NCI-H146 (cell line): ENCODE measurements at regions not wholly inside any gene's neighbourhood (a gene's known extent, or its start where the extent isn't known, plus 50 kb on each side); places are given as distances from the start of the nearest gene placed in this dataset.
A peak's percentile ranks its signal among the peaks of the same experiment; 100 is the strongest.
"Not testable (repeated sequence)": the region's sequence is repeated elsewhere in the genome, so short reads cannot be mapped to it uniquely, and the experiment has no call there.

ENCODE experiments used
- DNase-seq: peaks from one replicate; lab custom pipeline; 2025; lab: John Stamatoyannopoulos, UW

DNA sequence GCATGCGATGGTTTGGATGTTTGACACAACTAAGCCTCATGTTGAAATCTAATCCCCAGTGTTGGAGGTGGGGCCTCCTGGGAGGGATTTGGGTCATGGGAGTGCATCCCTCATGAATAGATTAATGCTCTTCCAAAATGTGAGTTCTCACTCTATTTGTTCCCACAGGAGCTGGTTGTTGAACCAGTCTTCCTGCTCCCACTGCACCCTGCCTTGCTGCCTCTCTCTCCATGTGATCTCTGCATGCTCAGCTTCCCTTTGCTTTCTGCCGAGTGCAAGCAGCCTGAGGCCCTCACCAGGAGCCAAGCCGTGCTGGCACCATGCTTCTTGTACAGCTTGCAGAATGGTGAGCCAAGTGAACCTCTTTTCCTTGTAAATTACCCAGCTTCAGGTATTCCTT is 206.8 kb downstream of the VAPA start:
- peak; percentile 29 for DNase-seq

DNA sequence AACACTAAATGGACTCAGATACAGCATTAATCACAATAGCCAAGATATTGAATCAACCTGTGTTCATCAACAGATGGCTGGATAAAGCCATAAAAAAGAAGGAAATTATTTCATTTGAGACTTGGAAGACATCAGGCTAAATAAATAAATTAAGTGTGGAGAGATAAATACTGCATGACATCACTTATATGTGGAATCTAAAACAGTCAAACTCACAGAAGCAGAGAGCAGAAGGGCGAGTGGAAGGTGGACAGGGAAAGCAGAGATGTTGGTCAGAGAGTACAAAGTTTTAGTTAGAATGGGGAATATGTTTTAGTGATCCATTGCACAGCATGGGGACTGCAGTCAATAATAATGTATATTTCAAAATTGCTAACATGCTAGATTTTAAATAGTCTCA is 207.2 kb downstream of the VAPA start:
- DNase-seq, result no peak

DNA sequence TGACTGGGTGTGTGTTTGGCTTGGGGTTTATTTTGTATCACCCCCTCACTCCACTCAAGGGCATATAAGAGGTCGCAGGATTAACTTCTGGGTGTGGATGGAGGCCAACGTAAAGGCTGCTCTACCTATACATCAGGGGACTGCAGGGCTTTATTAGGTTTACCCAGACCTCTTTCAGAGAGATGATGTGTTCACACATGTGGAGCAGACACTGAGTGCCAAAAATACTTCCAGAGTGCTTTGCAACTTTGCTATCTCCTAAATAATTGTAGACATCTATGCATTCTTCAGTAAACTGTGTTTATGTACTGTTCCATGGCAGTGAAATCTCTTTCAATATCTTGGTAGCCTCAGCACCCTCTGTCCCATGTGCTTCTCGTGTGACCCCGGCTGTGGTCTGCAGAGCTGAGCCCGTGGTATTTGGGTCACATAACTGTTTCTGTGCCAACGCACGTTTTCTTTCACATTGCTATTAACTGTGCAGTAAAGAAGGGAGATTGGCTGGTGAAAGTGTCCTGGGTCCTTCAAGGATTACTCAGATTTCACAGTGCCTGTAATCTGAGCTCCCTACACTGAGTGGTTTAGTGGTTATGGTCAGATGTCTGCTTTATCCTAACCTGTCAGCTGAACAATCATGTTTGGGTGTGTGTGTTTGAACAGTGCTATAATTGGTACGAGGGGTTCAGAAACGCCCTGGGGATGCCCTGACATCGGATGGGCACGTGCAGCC is 208.1 kb downstream of the VAPA start:
- DNase-seq, result peak; percentile 98

DNA sequence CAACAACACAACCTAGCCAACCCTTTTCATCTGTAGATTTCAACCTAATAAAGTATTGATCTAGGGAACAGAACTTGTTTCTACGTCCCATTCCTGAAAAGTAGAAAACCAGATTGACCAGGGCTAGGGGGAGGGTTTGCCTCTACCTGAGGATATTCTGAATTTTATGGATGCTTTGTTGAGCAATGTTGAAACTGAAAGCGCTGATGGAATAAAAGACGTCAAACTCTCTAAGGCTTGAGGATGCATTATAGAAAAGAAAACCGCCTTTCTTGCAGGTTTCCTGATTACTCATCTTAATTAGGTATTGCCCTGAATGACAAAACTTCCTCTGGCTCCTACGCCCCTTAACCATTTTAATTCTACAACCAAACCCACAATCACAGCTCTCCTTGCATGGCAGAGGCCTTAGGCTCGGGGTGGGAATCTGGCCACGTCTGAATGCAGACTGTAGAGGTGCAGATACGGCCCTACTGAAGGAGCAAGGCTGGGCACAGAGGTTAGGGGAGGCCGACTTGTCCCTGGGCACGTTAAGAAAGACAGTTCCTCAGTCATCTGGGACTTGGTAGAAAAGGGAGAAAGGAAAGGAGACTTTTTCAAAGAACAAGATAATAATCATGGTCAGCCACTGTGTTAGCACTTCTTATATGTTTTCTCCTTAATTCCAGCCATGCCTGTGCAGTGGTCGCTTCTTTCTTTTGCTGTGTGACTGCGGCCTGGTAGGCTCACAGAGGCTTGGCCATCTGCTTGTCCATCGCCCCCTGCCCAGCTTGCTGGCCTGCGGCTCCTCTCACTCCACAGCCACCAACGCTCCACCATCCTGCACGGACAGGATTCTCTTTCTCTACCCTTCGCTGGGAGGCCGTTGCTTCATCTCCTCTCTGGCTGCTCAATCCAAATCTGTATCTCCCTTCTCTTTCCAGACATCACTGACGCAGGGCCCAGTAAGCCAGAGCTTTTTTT is 209.5 kb downstream of the VAPA start:
- no peak for DNase-seq

DNA sequence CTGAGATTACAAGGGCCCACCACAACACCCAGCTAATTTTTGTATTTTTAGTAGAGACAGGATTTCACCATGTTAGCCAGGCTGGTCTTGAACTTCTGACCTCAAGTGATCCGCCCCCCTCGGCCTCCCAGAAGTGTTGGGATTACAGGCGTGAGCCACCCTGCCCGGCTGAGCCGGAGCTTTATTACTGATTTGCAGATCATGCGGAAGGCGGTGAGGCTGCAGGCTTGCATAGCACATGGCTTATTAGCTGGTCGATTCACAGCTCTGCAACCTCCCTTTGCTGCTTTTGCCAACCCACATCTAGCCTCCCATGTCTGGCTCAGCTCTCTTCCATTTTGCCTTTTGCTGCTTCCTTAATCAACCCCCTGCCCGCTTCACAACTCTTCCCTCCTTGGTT is 210.3 kb downstream of the VAPA start:
- no peak for DNase-seq

DNA sequence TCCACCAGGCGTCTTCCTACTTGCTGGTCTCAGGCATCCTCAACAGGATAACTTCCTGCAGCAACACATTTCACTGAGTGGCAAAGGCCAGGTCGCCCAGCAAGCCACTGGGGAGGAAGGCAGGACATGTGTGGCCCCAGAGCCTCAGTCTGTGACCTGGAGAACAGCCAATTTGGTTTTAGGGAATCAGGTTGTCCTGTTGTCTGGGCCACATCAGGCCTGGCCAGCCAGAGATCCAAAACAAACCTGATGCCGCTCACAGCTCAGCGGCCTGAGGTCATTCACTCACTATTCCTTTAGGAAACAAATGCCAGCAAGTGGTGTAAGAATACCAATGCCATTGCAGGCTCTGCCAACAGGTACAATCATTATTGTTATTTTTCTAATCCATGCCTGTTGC is 210.7 kb downstream of the VAPA start:
- DNase-seq, result no peak

DNA sequence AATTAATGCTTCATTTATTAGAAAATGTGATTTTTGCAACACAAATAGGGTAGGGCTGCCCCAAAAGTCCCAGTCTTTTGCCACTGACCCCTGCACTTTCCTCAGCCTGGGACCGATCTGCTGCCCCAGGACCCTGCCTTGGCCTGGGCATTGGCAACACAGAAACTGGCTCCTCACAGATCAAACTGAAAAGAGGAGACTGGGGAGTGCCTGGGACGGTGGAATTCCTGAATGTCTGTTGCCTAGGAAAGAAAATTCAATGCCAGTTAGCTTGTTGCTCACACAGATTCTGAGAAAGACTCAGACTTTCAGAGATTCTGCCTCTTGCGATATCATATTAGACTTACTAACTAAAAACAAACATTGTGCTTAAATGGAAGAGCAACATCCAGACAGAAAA is 211.2 kb downstream of the VAPA start:
- DNase-seq, result no peak

DNA sequence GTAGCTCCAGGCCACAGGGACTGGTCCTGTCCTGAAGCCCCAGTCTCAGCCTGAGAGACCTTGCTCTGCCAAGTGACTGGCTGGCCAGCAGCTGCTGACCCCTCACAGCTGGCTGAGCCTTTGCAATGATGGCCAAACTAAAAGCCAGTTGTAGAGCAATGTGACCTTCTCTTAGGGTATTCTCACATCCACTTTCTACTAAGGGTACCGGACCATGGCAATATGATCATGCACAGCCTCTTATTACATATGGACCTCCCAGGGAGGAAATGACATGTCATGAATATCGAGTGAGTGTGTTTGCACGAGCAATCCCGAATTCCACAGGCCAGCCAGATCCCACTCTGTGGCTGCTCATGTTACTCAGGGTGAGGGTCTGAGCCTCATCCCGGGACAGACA is 213.9 kb downstream of the VAPA start:
- no peak for DNase-seq

DNA sequence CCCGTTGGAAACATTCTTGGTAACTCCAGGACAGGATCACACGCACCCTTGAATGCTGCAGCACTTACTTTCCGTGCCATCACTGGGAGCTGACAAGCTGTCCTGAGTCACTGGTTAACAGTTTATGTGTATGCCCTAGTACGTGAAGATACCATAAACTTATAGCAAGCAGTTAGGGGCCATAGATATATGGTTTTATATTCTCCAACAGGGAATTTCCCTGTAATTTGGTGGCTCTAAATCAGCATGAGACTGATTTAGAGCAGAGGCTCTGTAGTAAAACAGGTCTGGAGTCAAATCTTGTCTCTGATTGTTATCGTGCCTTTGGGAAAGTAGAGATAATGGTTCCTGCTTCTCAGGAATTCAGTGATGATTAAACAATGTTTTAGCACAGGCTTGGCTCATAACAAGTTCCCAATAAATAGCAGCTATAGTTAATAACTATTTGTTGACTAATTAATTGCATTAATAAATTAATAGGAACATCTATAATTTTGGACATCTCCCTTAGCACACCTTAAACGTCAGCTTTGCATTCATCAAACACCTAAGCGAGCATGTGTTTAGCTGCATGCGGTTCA is 215.2 kb downstream of the VAPA start:
- DNase-seq, result no peak

DNA sequence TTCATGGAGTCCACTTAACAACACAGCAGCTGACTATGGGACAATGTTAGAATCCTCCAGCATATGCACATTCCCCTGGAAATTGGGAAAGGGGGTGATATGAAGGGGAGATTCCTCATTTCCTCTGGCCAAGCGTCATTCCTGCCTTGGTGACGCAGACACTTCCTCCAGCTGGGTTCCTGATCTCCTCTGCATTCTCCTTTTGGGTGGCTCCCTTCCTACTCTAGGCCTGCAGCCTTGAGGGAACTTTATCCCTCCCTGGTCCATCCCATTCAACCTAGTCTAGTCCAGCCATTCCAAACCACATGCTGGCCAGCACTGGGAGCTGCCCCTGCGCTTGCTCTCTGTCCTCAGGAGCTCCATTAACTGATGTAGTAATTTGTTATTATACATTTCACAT is 216.8 kb downstream of the VAPA start:
- no peak for DNase-seq

DNA sequence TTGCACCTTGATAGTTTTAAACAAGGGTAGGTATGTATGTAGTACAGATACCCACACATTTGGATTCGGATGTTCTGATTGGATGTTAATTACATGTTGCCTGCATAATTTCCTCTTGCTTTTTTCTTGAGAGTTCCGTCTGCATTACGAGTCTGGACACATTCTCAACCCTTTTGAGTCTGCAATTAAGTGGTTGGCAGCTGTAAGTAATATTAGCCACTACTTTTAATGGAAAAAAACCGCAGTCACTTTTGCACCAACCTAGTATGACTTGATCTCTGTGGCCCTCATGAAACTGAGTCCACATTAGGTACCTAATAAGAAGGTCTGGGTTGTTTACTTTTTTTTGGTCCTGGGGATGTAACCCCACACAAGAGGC is 217.3 kb downstream of the VAPA start:
- DNase-seq, result no peak

DNA sequence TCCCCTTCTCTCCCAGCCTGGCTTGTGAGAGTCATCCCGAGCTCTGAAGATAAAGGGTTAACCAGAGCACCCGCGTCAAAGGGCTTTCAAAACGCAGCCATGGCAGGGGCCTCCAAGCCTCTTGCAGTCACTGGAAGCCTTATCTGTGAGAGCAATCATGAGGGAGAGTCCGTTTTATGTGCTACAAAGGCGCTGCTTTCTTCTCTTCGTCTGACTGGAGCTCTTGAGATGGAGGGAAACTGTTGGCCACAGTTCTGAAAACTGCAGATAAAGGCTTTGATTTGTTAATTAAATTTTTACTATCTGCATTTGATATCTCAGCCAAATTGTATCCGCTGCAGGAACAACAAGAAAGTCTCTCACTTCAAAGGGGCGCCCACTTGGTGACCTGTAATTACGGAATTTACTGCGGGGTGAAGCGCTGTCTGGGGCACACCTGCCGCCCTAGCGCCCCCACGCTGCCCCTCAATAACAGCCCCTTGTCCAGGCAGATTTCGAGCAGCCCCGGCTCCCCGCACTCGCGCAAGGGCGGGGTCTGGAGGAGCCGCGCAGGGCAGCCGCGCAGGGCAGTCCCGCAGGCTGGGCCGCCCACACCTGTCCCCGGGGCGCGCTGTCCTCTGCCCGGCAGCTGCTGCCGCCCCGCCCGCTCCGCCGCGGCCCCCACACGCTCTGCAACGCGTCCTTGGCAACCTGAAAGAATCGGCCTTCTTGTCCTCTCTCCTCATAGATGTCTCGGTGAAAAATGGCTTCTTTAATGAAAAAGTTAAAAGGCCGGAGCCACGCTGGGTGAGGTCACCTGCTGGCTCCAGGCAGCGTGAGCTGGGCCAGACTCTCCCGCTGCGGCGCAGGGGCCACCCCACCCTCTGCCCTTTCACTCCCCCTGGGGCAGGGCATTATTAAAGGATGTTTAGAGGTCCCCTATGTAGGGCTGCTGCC is 217.9 kb downstream of the VAPA start:
- peak; percentile 97 for DNase-seq

DNA sequence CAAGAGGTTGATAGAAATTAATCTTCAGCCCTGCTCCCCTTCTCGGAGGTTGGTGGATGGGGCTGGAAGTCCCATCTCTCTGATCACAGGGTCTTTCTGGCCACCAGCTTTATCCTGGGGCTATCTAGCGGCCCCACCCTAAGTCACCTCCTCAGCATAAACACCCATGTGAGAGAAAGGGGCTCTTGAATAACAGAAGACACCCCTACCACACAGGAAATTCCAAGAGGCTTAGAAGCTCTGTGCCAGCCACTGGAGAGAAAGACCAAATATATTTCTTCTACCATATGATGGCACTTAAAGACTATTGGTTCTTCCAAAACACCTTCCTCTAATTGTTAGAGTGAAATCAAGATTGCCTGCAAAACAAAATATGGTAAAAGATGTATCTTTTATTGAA is 219.7 kb downstream of the VAPA start:
- DNase-seq, result no peak

DNA sequence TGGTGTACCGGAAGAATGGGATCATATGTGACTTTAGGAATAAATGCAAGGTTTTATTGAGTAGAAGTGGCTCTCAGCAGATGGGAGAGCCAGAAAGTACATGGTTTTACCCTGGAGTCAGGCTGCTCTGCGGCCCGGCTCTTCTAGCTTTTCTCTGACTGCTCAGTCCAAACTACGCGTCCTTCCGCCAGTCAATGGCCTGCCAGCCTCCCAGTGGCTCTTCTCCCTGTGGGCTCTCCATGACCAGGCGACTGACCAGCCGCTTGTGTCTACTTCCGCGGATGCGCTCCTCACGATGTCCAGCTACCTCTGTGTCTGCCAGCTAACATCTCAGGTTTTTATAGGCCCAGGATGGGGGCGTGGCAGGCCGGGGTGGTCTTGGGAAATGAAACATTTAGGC is 220.4 kb downstream of the VAPA start:
- DNase-seq, result no peak

DNA sequence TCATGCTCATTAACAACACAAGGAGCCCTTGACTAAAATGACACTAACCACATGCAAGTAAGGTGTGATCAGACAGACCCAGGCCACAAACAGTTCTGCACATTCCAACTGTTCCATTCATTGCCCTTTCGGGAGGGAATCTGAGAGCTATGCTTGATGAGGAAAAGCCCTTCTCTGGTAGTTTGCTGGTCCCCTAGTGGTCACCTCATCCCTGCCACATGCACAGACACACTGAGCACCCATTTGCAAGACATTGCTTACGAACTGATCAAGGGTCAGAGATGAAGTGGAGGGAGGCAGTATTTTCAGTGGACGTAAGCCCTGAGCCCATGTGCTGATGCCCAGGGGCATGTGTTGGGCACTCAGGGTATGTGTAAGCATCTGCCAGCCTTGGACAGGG is 220.9 kb downstream of the VAPA start:
- DNase-seq, result not testable (repeated sequence)

DNA sequence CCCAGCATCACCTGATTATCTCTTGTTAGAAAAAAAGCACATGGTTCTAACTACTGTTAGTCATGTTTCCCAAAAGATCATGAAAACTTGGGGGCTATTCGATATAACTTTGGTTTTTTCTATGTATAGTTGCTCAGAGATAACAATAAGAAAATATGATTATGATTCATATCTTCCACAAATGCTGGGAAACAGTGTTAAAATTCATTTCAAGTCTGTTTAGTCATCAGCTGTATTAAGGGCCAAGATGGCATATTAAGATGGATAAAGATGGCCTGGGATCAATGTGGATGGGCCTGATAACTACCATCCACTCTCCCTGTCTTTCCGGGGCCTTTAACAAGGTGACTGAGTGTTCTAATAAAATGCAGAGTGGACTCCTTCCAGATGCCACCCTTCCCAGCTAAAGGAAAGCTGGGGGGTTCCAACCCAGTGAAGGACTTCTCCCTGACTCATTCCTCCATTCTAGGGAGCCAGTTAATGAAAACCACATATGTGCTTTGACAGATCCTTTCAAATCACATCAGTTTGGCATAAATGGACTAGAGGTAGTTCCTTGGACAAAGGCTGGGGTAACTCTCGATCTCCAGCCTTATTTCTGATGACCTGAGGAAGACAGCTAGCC is 221.6 kb downstream of the VAPA start:
- DNase-seq, result no peak

DNA sequence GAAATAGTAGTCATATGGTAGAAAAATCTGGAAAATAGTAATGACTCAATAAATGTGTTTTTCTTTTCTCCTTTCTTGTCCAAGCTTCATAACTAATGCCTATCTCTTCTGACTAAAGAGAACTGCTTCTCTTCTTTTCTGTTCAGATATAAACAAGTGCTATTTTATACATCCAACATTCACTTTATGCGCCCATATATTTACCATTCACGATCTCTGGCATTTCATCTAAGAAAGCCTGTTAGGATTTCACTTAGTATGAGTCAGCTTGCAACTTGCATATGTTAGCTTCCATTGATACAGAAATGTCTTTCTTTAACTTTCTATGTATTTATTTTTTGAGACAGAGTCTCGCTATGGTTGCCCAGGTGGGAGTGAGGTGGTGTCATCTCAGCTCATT is 224.9 kb downstream of the VAPA start:
- no peak for DNase-seq

DNA sequence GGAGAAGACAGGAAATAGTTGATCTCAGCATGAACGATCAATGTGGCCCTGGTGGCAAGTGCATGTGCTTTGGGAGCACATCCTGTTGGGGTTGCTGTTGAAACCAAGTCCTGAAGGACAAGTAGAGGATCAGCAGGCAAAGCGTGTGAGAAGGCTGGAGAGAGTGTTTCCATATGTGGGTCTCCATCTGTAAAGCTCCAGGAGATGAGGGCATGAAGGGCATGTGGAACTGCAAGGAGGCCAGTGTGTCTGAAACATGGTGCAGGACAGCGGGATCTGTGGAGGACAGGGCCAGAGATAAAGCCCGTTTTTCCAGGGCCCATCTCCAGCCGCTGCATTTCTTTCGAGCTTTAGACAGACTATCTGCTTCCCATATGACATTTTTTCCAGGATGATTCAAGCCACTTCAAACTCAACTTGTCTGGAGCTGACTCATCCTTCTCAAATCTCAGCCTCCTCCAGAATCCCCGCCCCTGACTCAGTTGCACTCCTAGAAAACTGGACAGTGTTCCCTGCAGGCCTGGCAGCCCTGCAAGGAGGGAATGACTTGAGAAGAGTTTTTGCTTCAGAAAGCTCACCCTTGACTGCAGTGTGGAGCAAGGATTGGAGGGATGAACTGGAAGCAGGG is 226.1 kb downstream of the VAPA start:
- DNase-seq, result no peak

DNA sequence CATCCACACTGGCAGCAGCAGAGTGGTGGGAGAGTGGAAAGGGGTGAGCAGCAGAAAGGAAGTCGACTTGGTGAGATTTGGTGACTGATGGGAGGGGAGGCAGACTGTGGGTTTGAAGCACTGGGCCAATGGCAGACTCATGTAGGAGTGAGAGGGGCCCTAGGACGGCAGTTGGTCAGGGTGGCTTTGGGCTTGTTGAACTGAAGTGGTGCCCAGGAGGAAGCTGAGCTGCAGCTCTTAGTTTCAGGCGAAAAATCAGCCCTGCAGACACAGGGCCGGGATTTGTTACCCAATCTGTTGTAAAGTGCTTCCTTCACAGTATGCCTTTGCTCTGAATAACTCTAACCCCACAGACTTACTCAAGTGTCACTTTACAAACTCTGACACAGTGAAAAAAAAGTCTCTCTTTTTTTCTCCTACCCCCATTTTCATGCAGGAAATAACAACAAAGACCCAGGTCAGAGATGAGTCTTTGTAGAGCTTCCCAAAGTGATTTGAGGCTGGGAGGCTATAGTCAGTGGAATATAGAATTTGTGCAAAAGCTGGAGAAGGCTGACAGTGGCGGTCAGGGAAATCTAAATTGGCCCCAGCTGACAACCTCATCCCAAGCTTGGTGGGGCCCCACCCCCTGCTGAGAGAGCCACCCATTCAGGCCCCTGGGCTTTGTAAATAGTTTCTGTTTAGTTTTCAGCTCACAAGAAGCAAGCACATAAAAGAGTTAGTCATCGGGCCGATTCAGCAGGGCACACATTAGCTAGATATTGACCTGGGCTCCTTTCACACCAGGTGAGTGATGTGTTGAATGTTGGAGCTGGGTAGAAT is 226.9 kb downstream of the VAPA start:
- DNase-seq, result peak; percentile 91

DNA sequence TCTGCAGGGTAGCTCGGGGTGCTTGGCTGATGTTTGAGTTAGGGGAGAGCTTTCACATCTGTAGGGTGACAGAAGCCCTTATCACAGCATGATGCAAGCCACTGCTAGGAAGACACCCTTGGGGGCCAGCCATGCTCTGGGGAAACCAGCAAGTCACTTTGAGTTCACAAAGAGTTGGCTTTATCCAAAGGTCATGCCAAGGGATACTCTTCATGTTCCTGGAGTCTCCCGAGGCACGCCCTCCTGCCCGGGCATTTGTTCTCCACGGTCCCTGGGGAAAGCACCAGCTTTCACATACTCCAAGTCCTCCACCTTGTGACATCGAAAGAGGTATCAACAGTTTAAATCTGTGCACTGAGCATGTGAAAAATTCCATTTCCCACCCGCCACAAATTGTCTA is 227.7 kb downstream of the VAPA start:
- DNase-seq, result no peak
